GM12878 (cell line): ENCODE measurements at regions not wholly inside any gene's neighbourhood (a gene's known extent, or its start where the extent isn't known, plus 50 kb on each side); places are given as distances from the start of the nearest gene placed in this dataset.

ENCODE experiments used
- ATAC-seq: fragments of 200-7000 bp; cut with Tn5 transposase; 3 replicates; pipeline ENCODE4 v1.9.1; 2020; ENCODE audit warnings: mild to moderate bottlenecking, moderate library complexity
- BruUV-seq: library from RNA; stranded (reverse); fragments of 400-500 nt; replicated peaks from 2 replicates; lab custom pipeline; 2021; lab: Mats Ljungman, UMichigan
- CTCF ChIA-PET: fragments of 300-600 bp; sonication (Branson Sonifier 250); formaldehyde crosslinking; extraction: SDS; loops from one replicate; lab custom pipeline; 2021; ENCODE audit warnings: inconsistent platforms; lab: Yijun Ruan, JAX
- POLR2A ChIA-PET: fragments of 350-600 bp; formaldehyde crosslinking; extraction: SDS; loops from one replicate; lab custom pipeline; 2021; ENCODE audit warnings: inconsistent platforms; lab: Charles Lee
- RAD21 ChIA-PET: fragments of 300-600 bp; sonication (Branson Sonifier 250); formaldehyde crosslinking; loops from one replicate; lab custom pipeline; 2023; ENCODE audit warnings: antibody characterized with exemption; ENCODE audit not compliant: unreplicated experiment; lab: Charles Lee
- SMC1A ChIA-PET: fragments of 300-600 bp; sonication (Branson Sonifier 250); formaldehyde crosslinking; loops from one replicate; lab custom pipeline; 2023; ENCODE audit not compliant: unreplicated experiment, uncharacterized antibody; lab: Charles Lee
- DNase-seq: peaks from one replicate; pipeline ENCODE4 v3.0.0-alpha.2; 2011; ENCODE audit warnings: low read depth, low spot score
- FAIRE-seq: peaks from 3 replicates; lab custom pipeline; 2011; peaks lifted over from hg19 to GRCh38; lab: Jason Lieb, UNC
- H2AFZ ChIP-seq: 2 replicates; pipeline ENCODE4 v1.6.0; 2011; ENCODE audit warnings: low read depth, low read length, control low read depth; ENCODE audit not compliant: control insufficient read depth
- H3K27ac ChIP-seq: 2 replicates; pipeline ENCODE4 v1.5.1; 2011; ENCODE audit warnings: control low read depth; ENCODE audit not compliant: control insufficient read depth, insufficient read depth
- H3K27me3 ChIP-seq, 2 experiments: replicated peaks in 1 of 2; 2 replicates each; pipeline versions ENCODE4 v1.6.0 to v1.6.1; 2011; ENCODE audit warnings: low read length in 1 of 2; ENCODE audit not compliant: control insufficient read depth in 2 of 2, insufficient read depth in 2 of 2
- H3K36me3 ChIP-seq, 2 experiments: 2 replicates each; pipeline ENCODE4 v1.5.1; 2011; ENCODE audit warnings: low read length in 1 of 2; ENCODE audit not compliant: control insufficient read depth in 2 of 2, insufficient read depth in 2 of 2
- H3K4me1 ChIP-seq: 2 replicates; pipeline ENCODE4 v1.6.1; 2011; ENCODE audit warnings: mild to moderate bottlenecking, low read length, moderate library complexity, mixed read lengths; ENCODE audit not compliant: control insufficient read depth, insufficient read depth
- H3K4me2 ChIP-seq: 2 replicates; pipeline ENCODE4 v1.6.0; 2011; ENCODE audit warnings: control low read depth; ENCODE audit not compliant: control insufficient read depth, insufficient read depth
- H3K4me3 ChIP-seq: fragments of 200-600 bp; sonication (generic); 2 replicates; pipeline ENCODE4 v1.5.1; 2016
- H3K79me2 ChIP-seq: 2 replicates; pipeline ENCODE4 v1.6.0; 2011; ENCODE audit warnings: low read length; ENCODE audit not compliant: control insufficient read depth, insufficient read depth
- H3K9ac ChIP-seq: 2 replicates; pipeline ENCODE4 v1.8.0; 2011; ENCODE audit warnings: low read length, control low read depth, mixed read lengths; ENCODE audit not compliant: control insufficient read depth, insufficient read depth
- H3K9me3 ChIP-seq: replicated peaks from 3 replicates; pipeline ENCODE4 v1.5.1; 2011; ENCODE audit warnings: mild to moderate bottlenecking, low read length; ENCODE audit not compliant: control insufficient read depth, insufficient read depth
- H4K20me1 ChIP-seq: 2 replicates; pipeline ENCODE4 v1.6.0; 2011; ENCODE audit not compliant: control insufficient read depth, insufficient read depth
- CBFB ChIP-seq: IDR thresholded peaks from 2 replicates; pipeline ENCODE4 v1.6.1; 2016; ENCODE audit warnings: antibody characterized with exemption, low read depth
- EED ChIP-seq: sonication (generic); IDR thresholded peaks from 2 replicates; pipeline ENCODE4 v1.6.1; 2016; ENCODE audit warnings: antibody characterized with exemption, low read depth
- JUND ChIP-seq: IDR thresholded peaks from 2 replicates; pipeline ENCODE4 v1.6.1; 2012; ENCODE audit warnings: low read depth, mild to moderate bottlenecking, low read length, improper control_type of control experiment, moderate library complexity
- PRDM15 ChIP-seq: fragments of 450-650 bp; formaldehyde crosslinking; IDR thresholded peaks from 2 replicates; pipeline ENCODE4 v1.4.0; 2020; ENCODE audit warnings: mild to moderate bottlenecking, moderate library complexity
- RBBP5 ChIP-seq: fragments of 200-600 bp; sonication (generic); conservative IDR thresholded peaks from 2 replicates; pipeline ENCODE4 v1.6.1; 2016
- SMAD1 ChIP-seq: fragments of 450-650 bp; IDR thresholded peaks from 2 replicates; pipeline ENCODE4 v1.6.1; 2018; ENCODE audit warnings: mild to moderate bottlenecking, low read depth; ENCODE audit not compliant: partially characterized antibody
- ZBTB40 ChIP-seq: fragments of 450-650 bp; IDR thresholded peaks from 2 replicates; pipeline ENCODE4 v1.6.1; 2016; ENCODE audit warnings: mild to moderate bottlenecking, moderate library complexity, borderline replicate concordance
- WGBS: methylation state at CpG from one replicate; pipeline ENCODE4 v1.1.6; 2016; ENCODE audit warnings: low lambda C conversion rate; ENCODE audit not compliant: insufficient replicate concordance, insufficient coverage; ENCODE audit errors: missing lambda C conversion rate; 5-methylcytosine and 5-hydroxymethylcytosine counted together
- in situ Hi-C: fragments of 300-500 bp; cut with MboI; formaldehyde crosslinking; loops from 9 replicates; pipeline ENCODE4 v1.14.3; 2018; ENCODE audit warnings: mixed read lengths
- intact Hi-C: fragments of 100-400 bp; cut with micrococcal nuclease; formaldehyde crosslinking; loops from one replicate; pipeline ENCODE4 v1.14.2; 2022; ENCODE audit not compliant: unreplicated experiment

- H3K4me1 ChIP-seq = no peaks in the 10 kb centered on the region
- ChIA-PET SMC1A (interaction anchor here (0.7 kb wide), 1 partner anchor 8 kb away, joined by 3 read pairs; no protein-coding TSS in a partner anchor), CTCF (no interaction called here), POLR2A (no interaction called here), RAD21 (no interaction called here)
- H3K79me2 ChIP-seq = no peaks in the 10 kb centered on the region
- intact Hi-C loops = no loop called here
- TF ChIP-seq RBBP5 (no peak), JUND (no peak), SMAD1 (no peak), PRDM15 (CRISPR knock-in tag) (no peak), EED (no peak), ZBTB40 (no peak), CBFB (no peak)
- no peak overlapping the region for H2AFZ ChIP-seq
- FAIRE-seq (no peak), ATAC-seq (no peak), DNase-seq (no peak)
- no peak overlapping the region for H3K4me2 ChIP-seq
- no peaks in the 10 kb centered on the region for H3K36me3 ChIP-seq
- no peak overlapping the region for H3K27ac ChIP-seq
- no peaks in the 10 kb centered on the region for H4K20me1 ChIP-seq
- H3K4me3 ChIP-seq = no peak overlapping the region
- WGBS = 21% methylated on average over 1 of the region's 1 CpG
- in situ Hi-C loops = no loop called here
- no peaks in the 10 kb centered on the region for H3K27me3 ChIP-seq
- no peaks in the 10 kb centered on the region for H3K9me3 ChIP-seq
- no TSS peak for BruUV-seq
- H3K9ac ChIP-seq = no peak overlapping the region
Measured at GRCh38 chr9:107922260-107922659, 432.7 kb upstream of the KLF4 start.
